NCI-H510A (cell line): ENCODE measurements at regions not wholly inside any gene's neighbourhood (a gene's known extent, or its start where the extent isn't known, plus 50 kb on each side); places are given as distances from the start of the nearest gene placed in this dataset.
A peak's percentile ranks its signal among the peaks of the same experiment; 100 is the strongest.

Experiments
- DNase-seq: peaks from one replicate; lab custom pipeline; 2025; lab: John Stamatoyannopoulos, UW

DNA sequence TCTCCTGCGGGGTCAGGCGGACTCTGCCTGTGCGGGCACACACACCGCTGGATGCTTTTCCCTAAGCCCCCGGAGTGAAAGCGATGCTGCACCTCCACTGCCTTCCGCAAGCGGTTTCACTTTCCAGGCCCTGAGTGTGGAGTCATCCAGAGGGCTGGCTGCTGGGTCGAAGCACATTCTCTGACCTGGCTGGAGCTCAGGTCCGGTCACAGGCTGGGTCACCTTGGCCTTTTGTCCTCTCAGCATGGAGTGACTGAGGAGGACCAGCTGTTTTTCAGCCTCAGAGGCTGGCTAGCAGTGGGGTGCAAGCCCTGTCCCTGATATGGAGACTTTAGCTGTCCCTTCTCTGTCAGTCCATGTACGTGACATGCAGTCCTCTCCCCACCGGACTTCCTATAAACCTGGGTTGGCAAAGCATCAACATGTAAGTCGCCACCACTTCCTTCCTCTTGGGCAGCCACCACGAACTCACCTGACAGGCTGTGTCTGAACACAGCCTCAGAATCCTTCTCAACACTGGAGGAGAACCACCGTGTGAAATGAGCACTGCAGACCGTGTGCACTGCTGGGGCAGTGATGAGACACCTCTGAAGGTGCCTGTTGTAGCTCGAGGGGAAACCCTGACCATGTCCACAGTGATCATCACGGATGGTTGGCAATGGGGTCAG lies 51.3 kb downstream of the GADD45G start:
- no peak for DNase-seq

DNA sequence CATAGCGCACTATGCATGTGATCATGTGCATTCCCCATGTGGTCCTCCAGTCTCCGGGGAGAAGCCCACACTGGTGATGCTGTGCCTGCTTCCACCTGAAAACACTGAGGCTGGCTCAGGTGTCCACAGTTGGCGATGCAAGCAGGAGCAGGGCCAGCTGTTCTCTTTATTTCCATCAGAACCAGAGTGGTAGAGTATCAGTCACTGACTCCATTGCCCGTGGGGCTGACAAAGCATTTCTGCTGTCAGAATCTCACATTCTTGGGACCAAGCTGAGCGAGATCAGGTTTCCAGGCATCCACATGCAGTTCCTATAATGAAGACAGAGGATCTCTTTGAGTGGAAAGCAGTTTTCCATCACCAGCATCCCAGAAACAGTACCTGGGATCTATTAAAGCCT lies 52.5 kb downstream of the GADD45G start:
- DNase-seq = no peak

DNA sequence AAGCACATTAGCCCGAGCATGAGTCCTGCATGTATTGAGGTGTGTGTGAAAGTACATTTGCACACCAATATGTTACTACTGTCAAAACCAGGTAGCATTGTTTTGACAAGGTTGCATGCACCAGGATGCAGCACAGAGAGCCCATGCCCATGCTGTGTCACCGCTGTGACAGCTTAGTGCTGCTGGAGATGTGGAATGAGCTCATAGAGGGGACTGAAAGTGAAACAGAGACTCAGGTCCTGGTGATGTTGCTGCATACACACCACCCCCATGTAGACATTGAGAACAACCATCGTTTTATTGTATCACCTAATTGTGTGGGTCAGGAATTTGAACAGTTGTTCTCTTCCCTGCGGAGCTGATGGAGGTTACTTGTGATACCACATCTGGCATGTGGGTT lies 53.0 kb downstream of the GADD45G start:
- DNase-seq = no peak

DNA sequence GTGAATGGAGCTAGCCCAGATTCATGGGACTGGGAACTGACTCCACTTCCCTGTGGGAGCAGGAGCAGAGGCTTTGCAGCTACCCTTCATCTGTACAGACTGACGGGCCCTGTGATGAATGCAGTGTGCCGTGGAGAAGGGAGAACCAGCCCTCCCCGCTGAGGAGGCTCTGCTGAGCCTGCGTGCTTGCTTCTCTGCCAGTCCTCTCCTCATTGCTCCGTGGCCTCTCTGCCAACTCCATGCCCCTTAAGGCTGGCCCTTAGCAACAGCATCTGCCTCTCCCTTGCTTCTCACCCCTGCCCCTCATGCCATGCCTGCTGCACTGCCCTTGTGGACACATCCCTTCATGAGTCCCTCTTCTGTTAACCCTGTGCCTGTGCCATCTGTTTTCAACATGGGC lies 53.6 kb downstream of the GADD45G start:
- no peak for DNase-seq

DNA sequence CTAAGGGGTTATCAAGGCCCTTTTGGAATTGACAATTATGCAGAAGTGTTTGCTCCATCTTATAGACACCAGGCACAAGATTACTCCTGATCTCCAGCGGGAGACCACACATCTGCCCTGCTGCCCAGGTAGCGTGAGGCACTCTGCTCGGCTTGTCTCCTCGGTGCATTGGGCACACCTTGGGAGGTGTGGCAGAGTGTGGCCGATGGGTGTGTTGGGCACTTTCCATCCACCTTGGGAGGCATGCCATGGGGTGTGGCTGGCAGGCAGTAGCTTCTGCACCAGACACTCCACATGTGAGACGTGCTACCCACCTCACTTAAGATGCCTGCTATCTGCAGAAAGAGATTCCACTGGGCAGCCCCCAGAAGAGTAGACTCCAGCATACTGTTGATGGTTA lies 54.1 kb downstream of the GADD45G start:
- DNase-seq = no peak

DNA sequence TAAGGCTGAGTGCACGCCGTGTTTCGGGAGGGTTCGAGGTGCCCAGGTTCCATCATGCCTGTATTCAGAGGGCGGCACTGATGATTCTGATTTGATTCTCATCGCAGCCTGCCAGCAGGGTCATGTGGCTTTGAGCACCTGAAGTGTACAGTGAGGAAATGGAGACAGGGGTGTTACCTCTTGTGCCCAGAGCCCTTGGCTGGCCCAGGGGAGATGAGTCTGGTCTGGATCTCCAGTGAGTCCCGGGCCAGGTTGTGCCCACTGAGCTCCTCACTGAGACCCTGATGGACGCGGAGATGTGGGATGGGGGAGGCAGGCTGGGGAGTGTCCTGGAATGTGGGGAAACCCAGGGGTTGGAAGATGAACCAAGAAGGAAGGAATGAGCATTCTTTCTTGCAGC lies 54.7 kb downstream of the GADD45G start:
- no peak for DNase-seq

DNA sequence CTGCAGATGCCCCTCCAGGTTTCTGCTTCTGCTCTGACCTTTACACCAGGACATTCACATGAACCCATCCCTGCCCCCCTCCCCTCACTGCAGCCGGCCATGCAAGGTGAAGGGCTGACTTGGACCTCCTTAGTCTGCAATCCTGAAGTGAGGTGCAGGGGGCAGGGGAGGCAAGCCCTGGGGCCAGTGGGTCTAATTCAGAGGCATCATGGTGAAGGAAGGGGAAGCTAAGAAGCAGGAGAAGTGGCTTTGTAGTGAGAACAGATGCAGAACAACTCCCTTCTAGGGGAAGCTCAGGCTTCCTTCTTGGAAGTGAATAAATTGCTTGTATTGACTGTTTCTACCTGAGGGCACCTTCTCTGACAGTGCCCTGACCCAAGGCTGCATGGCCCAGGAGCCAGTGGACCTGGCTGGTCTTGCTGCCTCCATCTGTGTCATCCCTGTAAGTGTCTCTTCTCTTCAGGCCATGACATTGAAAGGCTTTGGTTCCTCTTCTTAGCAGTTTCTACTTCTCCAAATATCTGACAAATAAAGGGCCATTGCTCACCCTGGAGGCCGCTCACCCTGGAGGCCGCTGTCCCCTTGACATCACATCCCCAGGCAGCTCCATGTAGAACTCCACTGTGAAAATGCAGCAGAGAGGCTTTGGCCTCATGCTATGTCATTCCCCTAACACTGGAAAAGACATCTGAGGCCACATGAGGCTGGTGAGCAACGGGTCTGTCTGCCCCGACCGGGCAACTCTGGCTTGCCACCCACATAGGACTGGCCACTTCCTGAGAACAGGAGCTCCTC lies 55.3 kb downstream of the GADD45G start:
- no peak for DNase-seq

DNA sequence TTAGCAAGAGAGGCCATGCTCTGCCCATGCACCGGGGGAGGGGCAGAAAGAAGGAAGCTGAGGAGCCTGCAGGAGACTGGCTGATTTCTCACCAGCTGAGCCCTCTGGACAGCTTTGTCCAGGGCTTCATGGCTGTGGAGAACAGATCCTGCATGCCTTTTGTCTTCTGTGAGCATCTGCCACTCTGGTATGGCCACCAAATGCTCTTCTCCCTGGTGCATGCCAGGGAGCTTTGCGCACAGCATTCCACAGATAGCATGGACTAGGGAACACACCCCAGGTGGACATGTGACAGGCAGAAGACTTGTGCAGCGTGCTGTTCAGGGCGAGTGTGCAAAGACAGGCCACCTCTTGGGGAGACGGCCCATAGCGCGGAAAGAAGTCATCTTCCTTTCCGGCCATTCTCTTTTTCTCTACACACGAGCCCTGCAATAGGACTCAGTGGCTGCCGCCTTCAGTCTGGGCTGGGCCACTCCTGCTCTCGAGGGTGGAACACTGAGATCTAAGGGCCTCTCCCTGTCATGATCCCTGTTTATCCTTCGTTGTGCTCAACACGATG lies 56.7 kb downstream of the GADD45G start:
- DNase-seq = no peak

DNA sequence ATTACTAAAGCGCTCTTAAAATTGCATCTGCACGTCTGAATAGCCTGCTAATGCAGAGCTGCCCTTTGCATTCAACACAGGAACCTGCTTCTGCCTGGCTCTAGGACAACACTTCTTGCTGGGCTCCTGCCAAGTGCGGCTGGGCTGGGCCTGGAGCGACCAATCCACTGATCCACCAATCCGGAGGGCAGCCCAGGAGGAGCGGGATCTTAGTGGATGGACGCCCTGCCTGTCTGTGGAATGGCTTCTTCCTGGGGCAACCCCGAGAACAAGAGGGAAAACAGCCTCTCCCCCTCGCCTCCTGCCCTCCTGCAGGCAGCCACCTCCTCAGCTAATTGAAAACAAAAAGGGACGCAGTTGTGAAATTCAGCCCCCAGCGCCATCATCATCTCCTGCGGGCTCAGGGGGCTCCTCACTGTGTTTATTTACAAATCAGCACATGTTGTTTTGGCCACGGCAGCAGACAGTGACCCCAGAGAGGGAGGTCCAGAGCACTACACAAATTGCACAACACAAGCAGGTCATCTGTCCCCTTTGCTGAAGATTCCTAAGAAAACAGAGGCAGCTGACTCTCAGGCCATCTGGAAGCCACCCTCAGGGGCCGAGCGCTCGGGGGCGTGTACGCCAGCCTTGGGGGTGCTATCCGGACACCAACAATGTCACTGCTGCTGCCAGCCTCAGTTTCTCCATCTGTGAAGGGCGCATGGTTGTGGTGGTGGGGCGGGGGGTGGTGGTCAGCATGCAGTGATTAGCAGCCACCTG lies 57.3 kb downstream of the GADD45G start:
- peak; percentile 96 for DNase-seq

DNA sequence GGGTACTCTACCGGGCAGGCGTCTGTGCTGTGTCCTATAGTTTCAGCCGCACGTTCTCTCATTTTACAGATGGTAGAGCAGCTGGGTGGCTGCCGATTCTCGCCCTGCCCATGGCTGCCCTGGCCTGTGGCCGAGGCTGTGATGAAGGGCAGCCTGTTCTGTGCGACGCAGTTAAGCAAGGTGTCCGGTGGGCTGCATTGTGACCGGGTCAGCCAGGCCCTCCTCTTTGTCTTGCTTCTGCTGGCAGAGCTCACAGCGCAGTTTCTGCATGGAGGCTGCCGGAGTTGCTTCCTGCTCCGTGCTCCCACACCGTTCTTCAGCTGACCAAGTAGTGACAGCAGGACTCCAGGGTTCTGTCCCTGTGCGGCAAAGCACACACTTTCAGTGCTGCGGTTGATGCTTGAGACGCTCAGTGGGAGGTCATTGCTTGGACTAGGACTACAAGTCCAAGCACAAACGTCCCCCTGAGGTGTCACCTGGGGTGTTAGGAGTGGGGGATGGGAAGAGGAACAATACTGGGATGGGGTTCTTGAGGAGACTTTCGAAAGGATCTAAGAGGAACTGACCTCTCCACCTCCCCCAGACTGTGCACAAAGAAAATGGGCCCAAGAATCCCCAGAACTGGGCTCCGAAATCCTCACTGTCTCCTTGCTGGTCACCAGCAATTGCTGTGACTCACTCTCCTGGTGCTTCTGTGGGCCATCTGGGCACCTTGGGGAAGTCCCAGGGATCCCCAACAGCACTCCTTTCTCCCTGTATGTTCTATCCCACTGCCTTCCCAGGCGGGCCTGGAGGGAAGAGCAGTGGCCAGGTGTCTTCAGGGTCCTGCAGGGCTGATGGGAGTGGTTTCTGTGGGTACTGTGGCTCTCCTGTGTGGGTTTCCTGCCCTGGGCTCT lies 58.2 kb downstream of the GADD45G start:
- DNase-seq = no peak

DNA sequence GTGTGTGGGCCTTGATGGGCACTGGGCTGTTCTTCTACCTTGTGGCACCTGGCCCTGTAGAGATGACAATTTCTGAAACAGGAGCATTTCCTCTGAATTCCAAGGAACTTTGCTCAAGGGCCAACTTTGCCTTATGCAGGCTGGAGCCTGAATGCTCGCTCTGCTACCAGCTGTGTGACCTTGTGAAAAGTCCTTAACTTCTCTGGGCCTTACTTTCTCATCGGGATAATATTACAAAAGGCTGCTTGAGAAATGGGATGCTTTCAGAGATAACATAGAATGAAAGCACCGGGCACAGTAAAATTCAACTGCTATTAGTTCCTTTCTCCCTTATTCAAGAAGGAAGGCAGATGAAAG lies 58.8 kb downstream of the GADD45G start:
- DNase-seq = no peak

DNA sequence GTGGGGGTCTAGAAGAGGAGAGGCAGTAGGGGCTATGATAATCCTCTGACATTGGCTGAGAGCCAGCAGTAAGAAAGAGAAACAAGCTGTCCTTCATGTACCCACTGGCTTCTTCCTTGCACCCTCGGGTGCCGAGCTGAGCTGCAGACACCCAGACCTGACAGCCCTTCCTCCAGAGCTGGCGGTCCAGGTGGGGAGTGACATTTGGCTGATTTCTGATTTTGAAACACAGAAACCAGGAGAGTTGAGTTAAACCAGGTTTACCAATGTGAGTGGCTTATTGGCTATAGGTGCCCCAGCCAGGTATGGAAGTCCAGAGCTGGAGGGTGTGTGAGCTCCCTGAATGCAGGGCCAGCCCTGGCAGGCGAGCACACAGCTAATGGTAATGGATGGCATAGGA lies 59.2 kb downstream of the GADD45G start:
- DNase-seq = no peak

DNA sequence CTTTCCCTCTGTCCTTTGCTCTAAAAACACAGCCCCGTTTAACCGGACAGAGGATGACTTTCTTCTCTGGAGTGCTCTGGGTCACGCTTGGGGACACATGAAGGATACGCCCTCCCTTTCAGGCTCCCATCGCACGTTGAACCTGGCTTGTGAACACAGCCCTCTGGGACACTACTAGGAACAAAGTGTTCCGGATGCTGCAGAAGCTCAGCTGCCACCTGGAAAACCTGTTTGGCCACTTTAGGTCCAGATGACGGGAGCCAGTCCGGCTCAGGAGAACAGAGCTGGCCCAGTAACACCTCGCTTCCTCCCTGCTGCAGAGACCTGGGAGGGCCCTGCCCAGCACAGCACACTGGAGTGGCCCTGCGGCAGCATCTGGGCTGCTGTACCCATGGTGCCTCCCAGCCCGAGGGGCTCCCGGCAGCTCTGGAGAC lies 60.1 kb downstream of the GADD45G start:
- DNase-seq = peak; percentile 98

DNA sequence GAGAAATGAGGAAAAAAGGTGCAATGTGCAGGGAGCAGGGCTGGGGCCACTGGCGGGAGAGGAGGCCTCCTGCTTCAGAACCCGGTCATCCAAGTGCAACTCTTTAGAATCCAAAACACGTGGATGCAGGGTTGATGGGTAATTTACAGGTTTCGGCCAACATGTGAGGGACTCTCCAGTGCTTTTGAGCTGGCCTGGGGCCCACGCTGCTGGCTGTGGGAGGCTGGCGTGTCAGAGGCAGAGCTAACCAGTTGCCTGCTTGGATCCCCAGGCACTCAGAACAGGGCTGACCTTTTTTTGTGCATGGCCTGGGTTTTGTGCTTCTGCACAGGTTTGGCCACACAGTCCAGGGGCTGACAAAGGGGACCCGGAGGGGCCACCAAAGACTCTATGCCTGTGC lies 61.6 kb downstream of the GADD45G start:
- no peak for DNase-seq

DNA sequence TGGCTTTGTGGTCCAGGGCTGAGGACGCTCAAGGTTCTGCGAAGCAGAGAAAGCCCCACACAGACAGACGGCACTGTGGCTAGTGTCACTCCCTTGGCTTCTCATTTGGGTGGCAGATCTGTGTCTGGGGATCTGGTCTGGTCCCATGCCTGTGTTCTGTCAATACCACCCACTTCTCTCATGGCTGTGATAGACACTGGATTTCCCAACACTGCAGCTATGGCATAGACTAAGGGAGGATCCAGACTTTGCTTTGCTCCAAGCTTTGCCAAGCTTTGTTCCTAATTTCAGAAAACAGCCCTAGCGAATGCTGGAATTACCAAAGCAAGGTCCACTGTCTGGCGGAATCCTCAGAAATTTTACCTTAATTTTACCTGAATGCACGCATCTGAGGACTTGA lies 62.1 kb downstream of the GADD45G start:
- no peak for DNase-seq

DNA sequence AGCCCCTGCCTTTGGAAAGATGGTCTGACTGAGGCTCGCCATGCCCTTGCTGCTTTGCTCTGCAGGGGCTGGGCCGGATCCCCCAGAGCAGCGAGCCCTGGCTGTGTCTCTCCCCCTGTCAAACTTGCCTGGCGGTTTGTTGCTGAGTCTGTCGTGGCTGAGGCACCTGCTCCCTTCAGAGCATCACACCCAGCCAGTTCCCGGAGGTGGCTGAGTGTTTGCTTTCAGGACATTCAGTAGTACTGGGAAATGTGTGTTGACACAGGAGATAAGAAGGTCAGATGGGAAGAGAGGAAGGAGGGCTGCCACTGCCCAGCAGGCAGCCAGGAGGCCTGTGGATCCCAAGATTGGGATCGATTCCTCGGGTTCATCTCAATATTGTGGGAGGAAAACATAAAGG lies 62.9 kb downstream of the GADD45G start:
- peak; percentile 87 for DNase-seq

DNA sequence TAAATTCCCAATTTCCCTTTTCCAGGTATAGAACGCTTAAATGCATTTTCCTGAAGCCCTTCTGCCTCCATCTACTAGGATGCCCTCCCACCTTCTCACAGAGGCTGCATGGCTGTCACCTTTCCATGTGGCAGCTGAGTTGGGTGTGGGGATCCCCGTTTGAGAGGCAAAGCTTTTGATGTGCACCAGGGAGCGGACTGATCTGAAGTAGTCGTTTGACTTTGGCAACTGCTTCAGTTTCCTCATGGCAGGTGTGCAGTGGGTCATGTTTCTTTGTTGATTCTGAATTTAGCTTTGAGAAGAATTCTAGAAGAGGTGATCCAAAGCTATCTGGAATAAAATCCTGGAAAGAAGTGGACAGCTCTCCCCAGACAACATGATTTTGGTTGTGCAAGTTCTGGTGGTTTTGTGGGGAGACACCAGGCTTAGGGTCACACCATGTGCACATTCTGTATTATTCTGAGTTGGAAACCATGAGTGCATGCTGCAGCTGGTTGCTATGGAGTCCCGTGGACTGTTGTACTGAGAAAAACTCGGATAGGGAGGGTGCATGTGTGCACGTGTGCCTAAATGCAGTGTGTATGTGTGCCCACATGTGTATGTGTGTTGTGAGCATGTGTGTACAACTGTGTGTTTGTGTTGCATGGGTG lies 63.5 kb downstream of the GADD45G start:
- peak; percentile 80 for DNase-seq

DNA sequence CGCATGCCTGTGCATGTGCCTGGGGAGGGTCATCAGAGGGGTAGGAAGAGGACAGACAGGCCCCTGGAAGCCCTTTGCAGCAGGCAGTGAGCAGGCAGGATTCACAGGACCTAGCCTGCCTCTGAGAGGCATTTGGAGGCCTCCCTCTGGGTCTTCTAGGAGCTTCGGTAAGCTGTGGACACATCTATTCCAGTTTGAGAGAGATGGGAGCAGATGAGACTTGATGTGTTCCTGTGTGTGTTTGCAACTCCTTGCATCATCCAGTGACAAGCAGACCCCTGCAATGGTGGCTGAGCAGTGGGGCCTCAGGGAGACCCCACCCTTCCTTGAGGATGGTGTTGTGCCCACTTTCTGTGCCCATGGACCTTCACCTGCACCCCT lies 64.0 kb downstream of the GADD45G start:
- DNase-seq = no peak

DNA sequence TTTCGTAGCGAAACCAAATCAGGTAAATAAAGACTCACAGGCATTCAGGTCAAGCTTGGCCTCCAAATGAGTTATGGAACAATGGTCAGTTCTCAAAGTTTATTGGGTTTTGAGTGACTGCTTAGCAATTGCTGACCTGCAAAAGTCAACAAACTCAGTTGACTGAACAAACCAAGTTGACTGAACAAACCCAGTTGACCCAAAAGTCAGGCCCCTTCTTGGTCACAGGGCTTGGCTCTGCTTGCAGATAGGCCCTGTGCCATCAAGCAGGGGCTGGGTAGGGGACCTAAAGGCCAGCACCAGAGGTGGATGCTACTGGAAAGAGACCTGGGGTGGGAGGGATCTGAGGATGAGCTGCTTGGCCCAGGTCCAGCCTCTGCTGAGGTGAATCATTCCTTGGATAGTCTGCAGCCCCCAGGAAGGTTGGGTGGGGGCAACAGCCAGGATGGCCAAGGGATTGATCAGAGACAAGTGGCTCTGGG lies 64.6 kb downstream of the GADD45G start:
- DNase-seq = no peak

DNA sequence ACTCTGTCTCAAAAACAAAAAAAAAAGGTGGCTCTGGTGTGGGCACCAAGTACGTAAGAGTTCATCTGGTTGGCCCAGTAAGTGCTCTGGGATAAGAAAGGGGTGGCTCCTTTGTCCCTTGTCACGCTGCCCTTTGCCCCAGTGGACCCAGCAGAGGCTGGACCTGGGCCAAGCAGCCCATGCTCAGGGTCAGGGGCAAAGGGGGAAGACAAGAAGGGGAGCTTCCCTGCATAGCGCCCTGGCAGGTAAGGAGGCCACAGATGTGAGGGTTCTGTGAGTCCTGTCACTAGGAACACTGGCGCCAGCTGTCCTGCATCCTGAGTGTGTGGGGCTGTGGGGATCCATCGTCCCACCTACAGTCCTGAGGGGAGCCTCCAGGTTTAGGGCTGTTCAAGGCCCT lies 65.3 kb downstream of the GADD45G start:
- DNase-seq = no peak

DNA sequence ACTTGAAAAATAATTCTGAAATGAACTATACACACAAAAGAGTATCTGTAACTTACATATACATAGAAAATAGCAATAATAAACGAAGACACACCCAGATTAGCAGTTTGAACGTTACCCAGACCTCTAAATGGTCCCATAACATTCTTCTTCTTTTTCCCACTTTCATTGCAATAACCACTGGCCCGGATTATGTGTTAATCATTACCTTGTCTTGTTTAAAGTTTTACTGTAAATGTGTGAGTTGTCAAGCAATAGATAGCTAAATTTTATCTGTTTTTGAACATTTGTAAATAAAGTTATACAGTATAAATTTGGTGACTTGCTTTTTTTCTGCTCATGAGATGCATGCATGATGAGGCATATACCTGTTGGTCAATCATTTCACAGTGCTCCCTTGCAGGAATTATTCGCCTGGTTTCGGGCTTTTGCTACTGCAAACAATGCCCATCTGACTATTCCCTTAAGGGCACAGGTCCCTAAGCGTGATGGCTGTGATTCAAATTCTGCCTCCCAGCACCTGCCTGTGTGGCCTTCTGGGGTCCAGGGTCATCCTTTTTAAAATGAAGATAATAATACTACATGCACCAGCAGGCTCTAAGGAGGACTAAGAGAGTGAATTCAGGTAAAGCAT lies 66.1 kb downstream of the GADD45G start:
- DNase-seq = no peak
